ENCODE measurements at regions not wholly inside any gene's neighbourhood (a gene's known extent, or its start where the extent isn't known, plus 50 kb on each side); places are given as distances from the start of the nearest gene placed in this dataset.
"Not testable (repeated sequence)": the region's sequence is repeated elsewhere in the genome, so short reads cannot be mapped to it uniquely, and the experiment has no call there.

DNA sequence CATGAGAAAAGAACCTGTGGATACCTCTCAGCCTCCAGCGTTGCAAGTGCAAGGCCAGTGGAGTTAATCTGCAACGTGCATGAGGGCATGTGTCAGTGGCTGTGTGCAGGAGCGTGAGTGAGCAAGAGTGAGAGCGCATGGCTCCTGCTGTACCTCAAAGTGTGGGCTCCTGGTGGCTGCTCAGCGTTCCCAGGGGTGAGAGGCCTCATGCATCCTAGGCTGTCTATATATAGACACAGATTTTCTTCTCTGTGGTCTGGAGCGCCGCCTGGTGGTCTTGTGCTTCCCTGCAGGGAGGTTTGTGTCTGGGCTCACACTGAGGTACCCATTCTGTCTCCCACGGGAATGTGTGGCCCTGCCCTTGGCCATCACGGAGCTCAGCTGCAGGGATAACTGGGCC, 161.8 kb upstream of the POTEB2 start:
- peak in 1 of 2 donors; percentile 60 for ATAC-seq
- intact Hi-C loops (cut with DNase I), result not testable (repeated sequence)

DNA sequence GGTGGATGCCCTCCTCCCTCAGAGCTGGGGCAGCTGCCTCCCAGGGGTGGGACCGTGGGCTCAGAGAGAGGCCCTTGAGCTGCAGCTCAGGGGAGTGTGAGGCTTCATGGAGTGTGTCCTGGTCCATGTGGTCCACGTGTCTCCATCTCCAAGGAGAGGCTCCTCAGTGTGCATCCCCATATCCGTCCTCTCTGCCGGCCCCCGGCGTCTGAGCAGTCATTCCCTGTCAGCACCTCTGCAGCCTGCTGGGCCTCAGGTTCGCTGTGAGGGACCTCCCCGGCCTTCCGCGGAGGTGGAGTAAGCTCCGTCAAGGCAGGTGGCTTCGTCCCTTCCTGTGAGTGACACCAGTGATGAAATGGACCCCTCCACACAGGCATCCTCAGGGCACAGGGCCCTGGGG, 160.7 kb upstream of the POTEB2 start:
- intact Hi-C loops (cut with DNase I); ATAC-seq: not testable (repeated sequence)
- DNase-seq, result peak; percentile 9

More for the DNA sequence above, 161.8 kb upstream of the POTEB2 start:
- not testable (repeated sequence) for DNase-seq

DNA sequence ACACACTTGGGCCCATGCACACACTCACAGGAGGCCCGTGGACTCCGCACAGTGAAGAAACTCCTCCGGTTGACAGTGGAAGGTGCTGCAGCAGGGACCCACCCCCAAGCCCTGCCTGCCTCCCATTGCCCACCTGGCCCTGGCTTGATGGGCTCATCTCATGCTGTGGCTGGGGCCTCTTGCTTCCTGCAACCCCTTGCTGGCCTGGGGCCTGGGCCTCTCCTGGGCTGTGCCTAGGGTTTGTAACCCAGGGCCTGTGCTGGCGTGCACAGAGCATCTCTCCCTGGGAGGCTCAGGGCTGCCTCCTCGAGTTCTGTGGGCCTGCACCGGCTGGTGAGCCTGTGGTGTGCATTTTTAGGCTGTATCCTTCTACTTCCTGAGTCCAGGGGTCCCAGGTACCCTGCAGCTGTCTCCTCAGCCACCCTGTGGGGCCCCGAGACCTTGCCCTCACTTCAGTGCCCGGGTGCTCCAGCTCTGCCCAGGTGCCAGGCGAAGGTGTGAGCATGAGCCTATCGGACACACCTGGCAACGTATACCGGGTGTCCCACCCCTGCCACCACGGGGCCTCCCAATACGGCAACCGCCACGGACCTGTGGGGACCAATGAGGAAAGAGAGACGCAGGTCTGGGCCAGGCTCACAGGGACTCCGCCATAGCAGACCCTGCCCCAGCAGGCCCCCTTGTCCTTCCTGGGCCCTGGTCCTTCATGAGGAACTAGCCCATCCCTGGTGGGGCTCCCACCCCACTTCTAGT, 158.3 kb upstream of the POTEB2 start:
- ATAC-seq; intact Hi-C loops (cut with DNase I): not testable (repeated sequence)
- DNase-seq, result peak; percentile 15

DNA sequence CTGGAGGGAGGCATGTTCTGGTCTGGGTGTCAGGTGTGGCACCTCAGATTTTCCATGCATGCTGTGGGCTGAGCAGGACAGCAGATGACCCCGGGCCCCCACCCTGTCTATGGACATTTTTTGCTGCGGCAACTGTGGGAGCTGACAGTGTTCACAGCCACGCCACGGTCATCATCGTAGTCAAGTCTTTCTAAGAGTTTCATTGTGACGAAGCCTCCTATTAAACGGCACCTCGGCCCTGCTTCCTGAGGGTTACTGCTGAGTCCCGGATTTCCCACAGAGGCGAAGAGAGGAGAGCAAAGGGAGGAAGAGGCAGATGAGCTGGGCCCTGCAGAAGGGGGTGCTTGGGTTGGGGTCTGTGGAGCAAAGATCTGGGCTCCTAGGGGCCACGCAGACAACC, 152.1 kb upstream of the POTEB2 start:
- DNase-seq; intact Hi-C loops (cut with DNase I); ATAC-seq: not testable (repeated sequence)

DNA sequence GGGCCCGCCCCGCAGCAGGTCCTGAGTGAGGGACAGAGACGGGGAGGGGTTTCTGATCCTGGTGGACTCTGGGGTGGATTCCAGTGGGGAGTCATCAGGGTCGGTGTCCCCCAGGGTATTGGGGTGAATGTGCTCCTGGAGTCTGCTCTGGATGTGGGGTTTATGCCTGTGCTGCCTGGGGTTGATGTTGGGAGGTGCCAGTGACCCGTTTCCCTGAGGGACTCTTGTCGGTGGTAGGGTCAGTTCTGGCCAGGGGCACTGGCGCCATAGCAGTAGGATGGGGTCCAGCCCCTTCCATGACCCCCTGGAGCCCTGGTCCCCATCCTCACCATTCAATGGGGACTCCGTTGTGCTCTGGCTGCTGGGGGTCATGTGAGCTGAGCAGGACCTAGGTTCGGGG, 151.2 kb upstream of the POTEB2 start:
- ATAC-seq; intact Hi-C loops (cut with DNase I): not testable (repeated sequence)

DNA sequence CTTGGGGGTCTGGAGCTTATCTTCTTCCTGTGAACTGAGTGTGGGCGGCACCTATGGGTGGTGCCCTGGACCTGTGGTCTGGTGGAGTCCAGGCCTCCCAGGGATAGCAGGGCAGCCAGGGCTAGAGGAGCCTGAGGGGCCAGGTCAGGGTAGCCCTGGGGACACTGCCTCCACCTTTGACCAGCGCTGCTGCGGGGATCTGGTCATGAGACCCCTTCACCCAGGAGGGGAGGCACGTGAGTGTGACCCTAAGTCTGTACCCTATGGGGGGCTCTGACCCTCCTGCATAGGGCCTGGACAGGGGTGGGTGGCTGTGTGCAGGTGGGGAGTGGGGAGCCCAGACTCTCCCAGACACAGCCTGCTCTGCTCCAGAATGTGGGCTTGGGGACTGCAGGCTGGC, 150.5 kb upstream of the POTEB2 start:
- intact Hi-C loops (cut with DNase I); DNase-seq; ATAC-seq: not testable (repeated sequence)

More for the DNA sequence above, 151.2 kb upstream of the POTEB2 start:
- not testable (repeated sequence) for DNase-seq

DNA sequence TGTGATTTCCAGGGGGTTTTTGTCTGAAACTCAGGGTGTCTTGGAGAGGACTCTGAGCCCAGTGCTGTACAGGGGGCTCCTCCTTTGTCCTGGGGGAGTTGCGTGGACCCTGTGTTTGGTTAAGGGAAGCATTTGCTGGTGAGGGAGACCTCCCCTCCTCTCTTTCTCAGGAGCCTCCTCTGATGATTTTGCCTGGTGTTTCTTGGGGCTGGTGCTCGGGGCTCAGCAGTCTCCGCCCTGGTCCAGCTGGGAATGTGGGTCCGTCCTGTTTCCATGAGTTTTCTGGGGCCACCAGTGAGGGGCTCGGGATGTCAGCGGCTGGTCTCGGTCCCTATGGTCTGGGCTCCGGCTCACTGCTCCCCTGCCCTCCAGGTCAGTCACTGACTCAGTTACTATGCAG, 149.1 kb upstream of the POTEB2 start:
- DNase-seq, ATAC-seq: not testable (repeated sequence)

DNA sequence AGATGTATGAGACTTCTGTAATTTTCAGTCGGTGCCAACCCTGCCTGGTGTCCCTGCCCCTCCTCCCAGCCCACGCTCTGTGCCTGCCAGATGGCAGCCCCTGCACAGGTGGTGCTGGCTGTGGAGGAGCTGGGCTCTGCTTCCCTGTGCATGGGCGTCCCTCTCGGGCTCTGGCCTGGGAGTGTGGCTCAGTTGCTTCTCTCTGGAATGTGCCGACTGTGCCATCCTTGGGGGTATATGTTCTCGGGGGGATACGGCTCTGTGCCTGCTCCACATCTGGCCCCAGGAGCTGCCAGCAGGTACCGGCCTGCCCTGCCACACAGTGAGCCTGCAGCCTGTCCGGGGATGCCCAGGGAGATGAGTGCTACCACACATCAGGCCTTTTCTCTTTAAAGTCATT, 147.2 kb upstream of the POTEB2 start:
- intact Hi-C loops (cut with DNase I); ATAC-seq; DNase-seq: not testable (repeated sequence)

More for the DNA sequence above, 149.1 kb upstream of the POTEB2 start:
- intact Hi-C loops (cut with DNase I), result not testable (repeated sequence)

DNA sequence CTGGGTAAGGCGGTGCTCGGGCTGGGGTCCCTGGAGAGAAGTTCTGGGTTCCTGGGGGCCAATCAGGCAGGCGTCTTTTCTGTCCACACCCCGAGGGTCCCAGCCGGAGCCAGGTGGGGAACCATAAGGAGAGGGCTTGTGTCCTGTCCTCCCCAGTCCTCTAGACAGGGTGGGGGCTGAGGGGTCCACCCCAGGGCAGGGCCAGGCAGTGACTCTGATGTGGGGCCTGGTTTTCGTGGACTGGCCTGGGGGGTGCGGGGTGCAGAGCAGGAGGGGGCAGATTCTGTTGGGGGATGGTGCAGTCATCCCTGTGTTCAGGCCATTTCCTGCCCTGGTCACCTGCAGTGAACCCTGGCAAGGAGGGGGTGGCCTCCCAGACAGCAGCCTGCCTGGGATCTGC, 143.5 kb upstream of the POTEB2 start:
- ATAC-seq; DNase-seq; intact Hi-C loops (cut with DNase I): not testable (repeated sequence)

DNA sequence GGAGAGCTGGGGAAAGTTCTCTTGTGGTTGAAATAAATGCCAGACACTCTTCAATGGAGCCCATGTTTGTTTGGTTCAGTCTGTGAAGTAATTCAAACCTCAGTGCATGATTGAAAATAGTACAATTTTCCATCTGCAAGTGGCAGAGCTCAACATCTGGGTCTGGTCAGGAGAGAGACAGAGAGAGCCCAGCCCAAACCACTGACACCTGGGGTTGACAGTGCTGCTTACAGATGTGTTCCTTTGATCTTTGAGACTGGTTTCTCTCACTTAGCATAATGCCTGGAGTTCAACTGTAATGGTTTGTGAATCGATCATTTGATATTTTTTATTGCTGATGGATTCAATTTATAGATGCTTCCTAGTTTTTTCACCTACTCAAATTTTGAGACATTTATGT, 137.3 kb upstream of the POTEB2 start:
- ATAC-seq, result not testable (repeated sequence)

DNA sequence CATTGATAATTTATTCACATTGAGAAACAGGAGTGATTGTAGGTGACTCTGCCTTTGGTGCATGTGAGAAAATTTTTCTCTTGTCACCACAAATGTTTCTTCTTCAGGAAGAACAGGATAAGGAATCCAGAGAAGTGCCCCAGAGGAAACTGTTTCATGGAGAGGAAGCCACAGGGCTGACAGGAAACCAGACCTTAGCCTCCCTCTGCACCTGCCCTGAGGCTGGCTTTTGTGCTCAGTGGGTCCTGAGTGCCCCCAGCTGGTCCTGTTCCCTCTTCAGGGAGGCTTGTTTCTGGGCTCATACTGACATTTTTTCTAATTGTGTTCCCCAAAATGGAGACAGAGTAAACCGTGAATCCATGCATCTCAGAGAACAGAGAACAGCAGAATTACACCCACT, 135.8 kb upstream of the POTEB2 start:
- DNase-seq; intact Hi-C loops (cut with DNase I); ATAC-seq: not testable (repeated sequence)

More for the DNA sequence above, 137.3 kb upstream of the POTEB2 start:
- intact Hi-C loops (cut with DNase I); DNase-seq: not testable (repeated sequence)

DNA sequence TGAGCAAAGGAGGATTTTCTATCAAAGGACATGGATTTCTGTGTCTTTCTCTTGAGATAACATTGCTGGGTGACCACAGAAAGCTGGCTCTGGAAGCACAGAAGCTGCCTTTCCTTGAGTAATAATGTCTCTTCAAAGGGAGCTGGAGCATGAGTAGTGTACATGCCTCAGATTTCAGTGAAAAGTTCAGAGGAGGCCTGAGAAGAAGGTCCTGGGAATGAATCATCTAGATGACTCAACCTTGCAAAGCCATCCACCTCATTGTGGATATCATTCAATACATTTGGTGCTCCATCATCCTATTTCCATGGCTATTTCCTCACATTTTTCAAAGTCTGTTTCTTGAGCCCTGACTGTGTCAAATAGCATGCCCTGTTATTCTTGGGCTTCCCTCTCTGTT, 125.6 kb upstream of the POTEB2 start:
- intact Hi-C loops (cut with DNase I); DNase-seq; ATAC-seq: not testable (repeated sequence)

DNA sequence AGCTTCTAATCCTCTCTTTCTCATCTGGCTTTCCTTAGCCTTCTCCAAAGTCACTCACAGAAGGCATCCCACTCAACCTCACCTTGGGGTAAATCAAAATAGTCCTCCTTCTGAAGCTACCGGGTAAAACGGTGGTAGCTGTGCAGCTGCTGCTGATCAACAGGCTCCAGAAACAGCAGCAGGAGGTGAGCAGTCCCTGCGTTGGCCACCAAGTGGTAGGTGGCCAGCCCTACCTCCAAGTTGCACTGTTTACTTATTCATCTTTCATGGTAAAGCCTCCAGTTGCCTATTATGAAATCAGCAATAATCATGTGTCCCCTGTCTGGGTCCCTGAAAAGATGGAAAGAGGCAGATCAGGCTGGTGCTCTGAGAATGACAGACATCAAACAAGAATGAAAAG, 125.1 kb upstream of the POTEB2 start:
- intact Hi-C loops (cut with DNase I); ATAC-seq; DNase-seq: not testable (repeated sequence)

DNA sequence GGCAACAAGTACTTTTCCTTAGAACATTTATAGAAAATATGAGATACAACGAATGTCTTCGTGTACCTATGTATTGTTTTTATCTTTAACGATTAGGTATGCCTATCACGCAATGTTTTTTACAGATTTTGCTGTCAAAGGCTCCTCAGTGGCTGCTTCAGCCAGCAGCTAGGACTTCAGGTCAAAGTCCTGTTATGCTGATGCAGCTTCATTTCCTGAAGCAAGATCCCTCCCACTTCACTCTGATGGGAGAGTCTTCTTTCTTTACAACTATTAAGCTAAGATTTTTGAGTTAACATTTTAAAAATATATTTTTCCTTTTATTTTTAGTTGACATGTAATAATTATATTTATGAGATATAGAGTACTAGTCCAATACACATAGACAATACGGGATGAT, 120.7 kb upstream of the POTEB2 start:
- ATAC-seq; intact Hi-C loops (cut with DNase I); DNase-seq: not testable (repeated sequence)

DNA sequence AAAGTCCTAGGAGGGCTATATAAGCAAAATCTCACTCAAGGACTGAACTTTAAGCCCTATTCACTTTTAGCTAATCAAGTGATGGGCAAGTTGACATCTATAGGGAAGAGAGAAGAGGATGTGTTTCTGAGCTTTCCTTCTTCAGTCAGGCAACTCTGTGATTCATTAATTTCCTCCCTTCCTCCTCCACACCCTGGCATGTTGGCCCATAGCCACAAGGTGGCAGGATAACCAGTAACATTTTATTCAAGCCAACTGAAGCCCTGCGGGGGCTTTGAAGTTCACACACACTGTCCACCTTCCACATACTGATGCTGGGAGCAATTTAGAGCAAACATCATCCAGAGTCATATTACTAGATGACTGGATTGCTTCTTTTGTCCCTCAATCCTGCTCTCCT, 111.9 kb upstream of the POTEB2 start:
- DNase-seq; intact Hi-C loops (cut with DNase I): not testable (repeated sequence)
- ATAC-seq, result peak in 1 of 2 donors; percentile 30

DNA sequence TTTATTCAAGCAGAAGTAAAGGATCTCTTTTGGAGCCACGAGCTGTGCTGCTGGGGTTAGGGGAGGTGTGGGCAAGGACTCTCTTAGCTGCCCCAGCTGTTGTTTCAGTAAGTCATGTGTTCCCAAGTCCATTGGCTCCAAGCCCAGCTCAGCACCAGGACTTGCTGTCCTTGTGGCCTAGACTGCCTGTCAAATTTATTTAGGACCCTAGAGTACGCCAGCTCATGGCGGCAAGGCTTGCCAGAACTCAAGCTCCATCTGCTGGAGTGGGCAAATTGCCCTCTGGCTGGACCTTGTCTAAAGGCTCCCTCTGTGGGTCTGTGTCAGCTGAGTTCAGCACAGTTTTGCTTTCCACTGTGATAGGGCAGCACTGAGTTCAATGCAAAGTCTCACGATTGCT, 106.6 kb upstream of the POTEB2 start:
- DNase-seq; intact Hi-C loops (cut with DNase I): not testable (repeated sequence)
- ATAC-seq, result peak; percentile 57 to 74

DNA sequence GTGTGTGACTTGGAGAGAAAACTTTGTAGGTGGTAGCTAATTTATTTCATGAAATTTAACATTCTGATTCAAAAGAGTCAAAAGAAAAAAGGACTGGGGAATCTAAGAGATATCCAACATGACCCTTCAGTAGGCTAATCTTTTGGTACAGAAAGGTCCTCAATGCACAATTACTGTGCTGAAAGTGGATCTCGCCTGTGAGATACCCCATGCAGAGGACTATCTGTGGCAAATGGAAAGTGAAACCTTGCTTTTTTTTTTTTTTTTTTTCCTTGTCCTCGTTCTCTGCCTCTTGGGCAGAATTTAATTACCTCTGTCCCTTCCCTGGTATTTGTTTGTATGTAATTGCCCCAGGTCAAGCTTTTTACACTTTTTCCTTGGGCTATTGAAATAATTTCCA, 93.2 kb upstream of the POTEB2 start:
- intact Hi-C loops (cut with DNase I); DNase-seq; ATAC-seq: not testable (repeated sequence)

DNA sequence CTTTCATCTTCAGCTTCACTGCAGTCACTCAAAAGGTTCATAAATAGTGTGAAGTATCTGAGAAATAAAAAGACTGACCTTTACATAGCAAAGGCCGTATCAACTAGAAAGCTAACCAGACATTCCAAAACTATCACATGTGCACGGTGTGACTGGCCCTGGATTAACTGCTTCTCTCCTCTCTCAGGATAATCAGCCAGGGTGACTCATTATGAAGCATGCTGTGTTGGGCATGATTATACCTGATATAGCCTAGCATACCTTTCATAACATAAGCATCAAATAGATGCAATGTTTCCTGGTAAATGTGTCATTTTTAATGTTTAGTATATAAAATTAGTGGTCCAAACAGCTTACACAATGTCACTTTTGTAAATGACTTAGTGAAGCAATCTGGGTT, 63.2 kb upstream of the POTEB2 start:
- ATAC-seq; intact Hi-C loops (cut with DNase I); DNase-seq: not testable (repeated sequence)
